SH-SY5Y (cell line): ENCODE measurements at regions not wholly inside any gene's neighbourhood (a gene's known extent, or its start where the extent isn't known, plus 50 kb on each side); places are given as distances from the start of the nearest gene placed in this dataset.

Experiments
- GATA2 ChIP-seq: IDR thresholded peaks from 2 replicates; pipeline ENCODE4 v1.6.1; 2011; ENCODE audit warnings: mild to moderate bottlenecking, low read depth, low read length
- GATA3 ChIP-seq: IDR thresholded peaks from 2 replicates; pipeline ENCODE4 v1.6.1; 2011; ENCODE audit warnings: low read depth, mild to moderate bottlenecking, low read length, moderate library complexity

- TF ChIP-seq GATA3: no peak
- no peak for TF ChIP-seq GATA2
Measured at GRCh38 chr11:80074837-80075236, 634.0 kb upstream of the TENM4 start.

DNA sequence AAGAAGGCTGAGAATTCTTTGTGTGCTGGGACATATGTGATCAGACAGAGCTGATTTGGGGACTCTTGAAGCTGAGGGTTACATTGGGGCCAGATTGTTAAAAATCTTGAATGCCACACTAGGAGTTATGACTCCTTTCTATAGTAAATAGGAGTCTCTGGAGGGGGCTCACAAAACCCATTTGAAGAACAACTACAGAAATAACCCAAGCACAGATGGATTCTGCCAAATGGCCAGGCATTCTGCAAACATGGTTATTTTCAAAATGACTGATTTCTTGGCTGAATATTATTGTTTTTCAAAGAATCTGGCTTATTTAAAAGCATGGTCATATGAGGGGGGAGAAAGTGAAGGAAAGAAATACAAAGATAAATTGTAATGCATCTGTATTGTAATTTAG is 625.5 kb upstream of the TENM4 start:
- TF ChIP-seq GATA3 (no peak), GATA2 (no peak)

DNA sequence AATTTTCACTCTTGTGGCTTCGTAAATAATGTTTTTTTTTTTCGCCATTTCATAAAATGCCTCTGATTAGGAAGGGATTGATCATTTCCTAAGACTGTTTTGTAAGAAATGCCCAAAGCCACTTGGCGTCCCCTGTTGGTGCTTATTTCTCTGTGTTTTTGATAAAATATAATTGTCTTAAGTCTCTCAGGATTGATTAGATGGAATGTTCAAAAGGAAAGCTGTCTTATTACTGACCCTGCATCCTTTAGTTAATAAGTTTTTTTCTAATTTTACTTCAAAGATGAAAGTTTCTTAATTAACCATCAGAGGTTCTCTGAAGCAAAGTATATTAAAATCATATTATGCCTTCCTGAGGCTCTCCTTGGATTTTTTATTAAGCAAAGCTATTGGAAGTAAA is 624.3 kb upstream of the TENM4 start:
- TF ChIP-seq GATA3: no peak
- no peak for TF ChIP-seq GATA2

DNA sequence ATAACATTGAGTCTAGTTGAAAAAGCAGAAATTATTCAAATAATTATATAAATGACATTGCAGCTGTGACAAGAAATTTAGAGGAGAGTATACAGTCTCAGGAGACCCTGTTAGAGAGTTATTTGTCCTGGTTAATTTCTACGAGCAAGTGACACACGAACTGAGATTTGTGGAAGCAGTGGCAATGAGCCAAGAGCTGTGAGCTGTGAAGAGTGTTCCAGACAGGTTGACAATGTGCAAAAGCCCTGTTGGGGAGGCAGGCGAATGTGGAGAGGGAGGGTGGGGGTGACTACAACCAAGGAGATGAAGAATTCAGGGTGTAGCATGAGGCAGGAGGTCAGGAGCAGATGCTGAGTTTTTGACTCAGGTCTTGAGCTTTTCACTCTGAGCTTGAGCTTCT is 620.2 kb upstream of the TENM4 start:
- TF ChIP-seq GATA3 (no peak), GATA2 (no peak)

GRCh38 chr11:80054582-80055165 is 613.8 kb upstream of the TENM4 start:
- no peak for TF ChIP-seq GATA2
- no peak for TF ChIP-seq GATA3

- TF ChIP-seq GATA3 (no peak), GATA2 (no peak)
Measured at GRCh38 chr11:80048513-80048912, 607.7 kb upstream of the TENM4 start.

GRCh38 chr11:80041136-80042000 is 600.5 kb upstream of the TENM4 start:
- no peak for TF ChIP-seq GATA2
- no peak for TF ChIP-seq GATA3

DNA sequence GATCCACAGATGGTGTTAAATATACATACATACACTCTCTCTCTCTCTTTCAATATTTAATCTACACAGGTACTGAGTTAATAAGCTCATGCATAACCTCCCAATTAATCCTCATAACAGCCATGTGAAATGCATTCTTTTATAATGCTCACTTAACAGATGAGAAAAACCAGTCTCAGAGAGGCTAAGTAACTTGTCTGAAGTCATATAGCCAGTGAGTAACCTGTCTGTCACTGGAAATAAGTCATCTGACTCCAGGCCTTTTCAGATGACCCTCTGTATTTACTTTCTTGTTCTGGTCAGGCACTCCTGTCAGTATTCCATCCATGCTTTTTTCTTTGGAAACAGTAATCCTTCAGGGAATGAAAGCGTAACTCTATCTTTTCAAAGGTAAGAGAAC is 594.0 kb upstream of the TENM4 start:
- TF ChIP-seq GATA2 (no peak), GATA3 (no peak)

DNA sequence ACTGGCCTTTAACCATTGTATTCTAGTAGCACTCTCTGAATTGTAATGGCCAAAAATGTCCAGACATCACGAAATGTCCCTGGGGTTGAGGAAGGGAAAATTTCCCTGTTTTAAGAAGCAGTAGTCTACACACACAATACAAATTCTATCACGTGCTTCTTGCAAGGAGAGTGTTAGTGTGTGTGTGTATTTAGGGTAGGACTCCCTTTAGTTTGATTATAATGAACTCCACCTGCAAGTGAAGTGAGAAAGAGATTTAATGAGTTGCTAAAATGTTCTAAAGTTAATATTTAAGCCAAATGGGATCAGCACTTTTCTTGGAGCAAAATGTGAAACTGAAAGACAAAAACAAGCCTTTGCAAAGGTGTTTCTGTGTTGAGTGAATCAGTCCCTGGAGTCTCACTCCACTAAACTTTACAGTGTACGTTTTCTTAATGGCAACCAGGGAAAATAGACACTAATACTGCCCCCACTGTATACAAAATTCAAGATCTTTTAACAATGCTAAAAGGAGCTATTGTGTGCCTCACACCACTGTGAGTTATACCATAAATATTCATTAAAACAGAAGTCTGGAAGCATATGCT is 590.3 kb upstream of the TENM4 start:
- TF ChIP-seq GATA3 (no peak), GATA2 (no peak)

GRCh38 chr11:80028998-80029397 is 588.2 kb upstream of the TENM4 start:
- TF ChIP-seq GATA2 (no peak), GATA3 (no peak)

DNA sequence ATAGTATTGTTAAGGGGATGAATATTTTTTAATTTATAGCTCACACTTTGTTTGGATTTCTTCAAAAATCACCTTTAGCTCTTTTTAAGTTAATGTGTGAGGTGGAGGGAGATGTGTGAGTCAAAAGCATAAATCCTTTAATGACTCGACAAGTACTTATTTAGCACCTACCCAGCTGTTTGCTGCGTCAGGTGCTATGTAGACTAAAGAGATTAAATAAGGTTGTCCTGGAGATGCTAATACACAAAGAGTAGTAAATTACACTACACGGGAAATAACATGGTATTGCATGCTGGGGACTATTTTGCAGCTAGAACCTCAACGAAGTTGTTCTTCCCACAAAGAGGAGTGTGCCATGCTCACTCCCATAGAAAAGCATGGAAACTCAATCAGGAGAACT is 583.3 kb upstream of the TENM4 start:
- TF ChIP-seq GATA2: no peak
- TF ChIP-seq GATA3: no peak

GRCh38 chr11:80023386-80023785 is 582.6 kb upstream of the TENM4 start:
- TF ChIP-seq GATA3: no peak
- no peak for TF ChIP-seq GATA2

DNA sequence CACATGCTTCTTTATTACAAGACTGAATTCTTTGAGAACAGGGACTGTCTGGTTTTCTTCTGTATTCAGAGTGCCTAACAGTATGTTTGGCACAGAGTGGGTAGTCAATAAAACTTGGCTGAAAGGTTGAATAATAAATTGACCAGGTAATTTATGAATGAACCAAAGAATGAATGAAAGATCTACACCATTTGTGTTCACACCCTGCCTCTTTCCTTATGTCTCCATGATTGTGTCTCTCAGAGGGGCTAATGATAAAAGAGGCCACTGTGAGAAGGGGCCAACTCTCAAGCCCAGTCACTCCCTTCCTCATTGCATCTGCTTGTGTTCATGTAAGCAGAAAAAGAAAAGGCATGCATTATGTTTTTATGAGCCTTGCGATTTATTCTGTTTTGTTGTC is 569.7 kb upstream of the TENM4 start:
- TF ChIP-seq GATA2 (no peak), GATA3 (no peak)

- TF ChIP-seq GATA3 (no peak), GATA2 (no peak)
Measured at GRCh38 chr11:80009081-80009480, 568.3 kb upstream of the TENM4 start.

- TF ChIP-seq GATA3: no peak
Measured at GRCh38 chr11:80007616-80008015, 566.8 kb upstream of the TENM4 start.
